Activated CD4-positive, alpha-beta memory T cell treated with anti-CD3 and anti-CD28 coated beads, Interleukin-2, amount 10 ng/mL, durations not matched to agents 7 days and 5 days (primary cell): ENCODE measurements at regions not wholly inside any gene's neighbourhood (a gene's known extent, or its start where the extent isn't known, plus 50 kb on each side); places are given as distances from the start of the nearest gene placed in this dataset.

Source experiments
- CTCF ChIA-PET: fragments of 350-600 bp; sonication (Branson Sonifier 250); formaldehyde crosslinking; loops from one replicate; lab custom pipeline; 2021; ENCODE audit warnings: antibody characterized with exemption, inconsistent platforms; lab: Charles Lee
- POLR2A ChIA-PET: fragments of 350-600 bp; sonication (Branson Sonifier 250); formaldehyde crosslinking; loops from one replicate; lab custom pipeline; 2021; ENCODE audit warnings: antibody characterized with exemption; lab: Charles Lee
- DNase-seq: peaks from one replicate; pipeline ENCODE4 v3.0.0-alpha.2; 2020
- H3K27ac Mint-ChIP-seq: one replicate; pipeline ENCODE4 v1.8.0; 2021; ENCODE audit warnings: mild to moderate bottlenecking, mixed read lengths
- H3K27me3 Mint-ChIP-seq: one replicate; pipeline ENCODE4 v1.8.0; 2021; ENCODE audit warnings: mixed read lengths
- H3K36me3 Mint-ChIP-seq: one replicate; pipeline ENCODE4 v1.8.0; 2021; ENCODE audit warnings: low read depth, mixed read lengths
- H3K4me1 Mint-ChIP-seq: one replicate; pipeline ENCODE4 v1.8.0; 2021; ENCODE audit warnings: mixed read lengths
- H3K4me3 Mint-ChIP-seq: one replicate; pipeline ENCODE4 v1.8.0; 2021; ENCODE audit warnings: mild to moderate bottlenecking, mixed read lengths
- H3K9me3 Mint-ChIP-seq: one replicate; pipeline ENCODE4 v1.8.0; 2021; ENCODE audit warnings: mixed read lengths

- ChIA-PET CTCF (interaction anchor here (1.2 to 1.3 kb wide), 2 partner anchors 10 to 13 kb away, joined by 3 read pairs; no protein-coding TSS in a partner anchor), POLR2A (no interaction called here)
- Mint-ChIP-seq H3K36me3 (no peaks in the 10 kb centered on the region), H3K4me3 (no peak overlapping the region), H3K27me3 (no peaks in the 10 kb centered on the region), H3K9me3 (no peaks in the 10 kb centered on the region), H3K27ac (no peak overlapping the region), H3K4me1 (no peaks in the 10 kb centered on the region)
- DNase-seq = no peak
Observed at GRCh38 chr4:170272959-170273358, 183.2 kb upstream of the AADAT start.

GRCh38 chr4:170271723-170272122 is 182.0 kb upstream of the AADAT start:
- H3K36me3 Mint-ChIP-seq = no peaks in the 10 kb centered on the region
- H3K27ac Mint-ChIP-seq = no peak overlapping the region
- no peak overlapping the region for H3K4me3 Mint-ChIP-seq
- H3K27me3 Mint-ChIP-seq = no peaks in the 10 kb centered on the region
- no peaks in the 10 kb centered on the region for H3K9me3 Mint-ChIP-seq
- no peaks in the 10 kb centered on the region for H3K4me1 Mint-ChIP-seq
- ChIA-PET CTCF (interaction anchor here (1.2 to 1.3 kb wide), 2 partner anchors 12 kb away, joined by 3 read pairs; no protein-coding TSS in a partner anchor), POLR2A (no interaction called here)
- DNase-seq = no peak

GRCh38 chr4:170270628-170271027 is 180.9 kb upstream of the AADAT start:
- Mint-ChIP-seq H3K4me3 (no peak overlapping the region), H3K27me3 (no peaks in the 10 kb centered on the region), H3K9me3 (no peaks in the 10 kb centered on the region), H3K4me1 (no peaks in the 10 kb centered on the region), H3K36me3 (no peaks in the 10 kb centered on the region), H3K27ac (no peak overlapping the region)
- CTCF ChIA-PET = interaction anchor here (1.8 kb wide), 1 partner anchor 10 kb away, joined by 9 read pairs; no protein-coding TSS in a partner anchor
- POLR2A ChIA-PET = no interaction called here
- DNase-seq = no peak

- H3K4me3 Mint-ChIP-seq = no peak overlapping the region
- ChIA-PET POLR2A (no interaction called here), CTCF (interaction anchor here (1.8 kb wide), 1 partner anchor 10 kb away, joined by 9 read pairs; no protein-coding TSS in a partner anchor)
- H3K4me1 Mint-ChIP-seq = no peaks in the 10 kb centered on the region
- H3K27me3 Mint-ChIP-seq = no peaks in the 10 kb centered on the region
- no peaks in the 10 kb centered on the region for H3K9me3 Mint-ChIP-seq
- DNase-seq = no peak
- H3K36me3 Mint-ChIP-seq = no peaks in the 10 kb centered on the region
- no peak overlapping the region for H3K27ac Mint-ChIP-seq
Observed at GRCh38 chr4:170269950-170270349, 180.2 kb upstream of the AADAT start.

- Mint-ChIP-seq H3K36me3 (no peaks in the 10 kb centered on the region), H3K4me1 (no peaks in the 10 kb centered on the region), H3K4me3 (no peak overlapping the region), H3K9me3 (no peaks in the 10 kb centered on the region), H3K27me3 (no peaks in the 10 kb centered on the region), H3K27ac (no peak overlapping the region)
- ChIA-PET CTCF (interaction anchor here (0.6 to 2.1 kb wide), 5 partner anchors 10 to 37 kb away, joined by 3 to 9 read pairs (median 3); no protein-coding TSS in a partner anchor), POLR2A (no interaction called here)
- peak; percentile 52 for DNase-seq
Observed at GRCh38 chr4:170259631-170260153, 169.9 kb upstream of the AADAT start.

GRCh38 chr4:170256807-170257206 is 167.1 kb upstream of the AADAT start:
- Mint-ChIP-seq H3K27me3 (no peaks in the 10 kb centered on the region), H3K27ac (no peak overlapping the region), H3K36me3 (no peaks in the 10 kb centered on the region), H3K4me1 (no peaks in the 10 kb centered on the region), H3K4me3 (no peak overlapping the region), H3K9me3 (no peaks in the 10 kb centered on the region)
- DNase-seq = no peak
- CTCF ChIA-PET = no interaction called here
- POLR2A ChIA-PET = no interaction called here

- CTCF ChIA-PET = no interaction called here
- no peak overlapping the region for H3K27ac Mint-ChIP-seq
- POLR2A ChIA-PET = no interaction called here
Observed at GRCh38 chr4:170248576-170248975, 158.8 kb upstream of the AADAT start.

GRCh38 chr4:170248029-170248428 is 158.3 kb upstream of the AADAT start:
- H3K9me3 Mint-ChIP-seq = no peaks in the 10 kb centered on the region
- no peak overlapping the region for H3K27ac Mint-ChIP-seq
- H3K4me1 Mint-ChIP-seq = no peaks in the 10 kb centered on the region
- ChIA-PET CTCF (no interaction called here), POLR2A (no interaction called here)
- H3K36me3 Mint-ChIP-seq = no peaks in the 10 kb centered on the region
- DNase-seq = no peak
- no peak overlapping the region for H3K4me3 Mint-ChIP-seq
- H3K27me3 Mint-ChIP-seq = no peaks in the 10 kb centered on the region

More at GRCh38 chr4:170248576-170248975, 158.8 kb upstream of the AADAT start:
- no peaks in the 10 kb centered on the region for H3K4me1 Mint-ChIP-seq
- H3K9me3 Mint-ChIP-seq = no peaks in the 10 kb centered on the region
- H3K4me3 Mint-ChIP-seq = no peak overlapping the region
- no peaks in the 10 kb centered on the region for H3K36me3 Mint-ChIP-seq
- DNase-seq = no peak
- H3K27me3 Mint-ChIP-seq = no peaks in the 10 kb centered on the region

GRCh38 chr4:170247596-170247995 is 157.8 kb upstream of the AADAT start:
- Mint-ChIP-seq H3K4me3 (no peak overlapping the region), H3K27me3 (no peaks in the 10 kb centered on the region), H3K27ac (no peak overlapping the region), H3K4me1 (no peaks in the 10 kb centered on the region), H3K36me3 (no peaks in the 10 kb centered on the region), H3K9me3 (no peaks in the 10 kb centered on the region)
- ChIA-PET CTCF (interaction anchor here (1.5 kb wide), 1 partner anchor 12 kb away, joined by 3 read pairs; no protein-coding TSS in a partner anchor), POLR2A (no interaction called here)
- no peak for DNase-seq

GRCh38 chr4:170243662-170244288 is 154.0 kb upstream of the AADAT start:
- no peaks in the 10 kb centered on the region for H3K4me1 Mint-ChIP-seq
- H3K27ac Mint-ChIP-seq = no peak overlapping the region
- H3K9me3 Mint-ChIP-seq = no peaks in the 10 kb centered on the region
- H3K36me3 Mint-ChIP-seq = no peaks in the 10 kb centered on the region
- ChIA-PET CTCF (no interaction called here), POLR2A (no interaction called here)
- H3K4me3 Mint-ChIP-seq = no peak overlapping the region
- H3K27me3 Mint-ChIP-seq = no peaks in the 10 kb centered on the region
- no peak for DNase-seq

GRCh38 chr4:170242471-170242870 is 152.7 kb upstream of the AADAT start:
- no peaks in the 10 kb centered on the region for H3K9me3 Mint-ChIP-seq
- no peak for DNase-seq
- no peak overlapping the region for H3K4me3 Mint-ChIP-seq
- no peaks in the 10 kb centered on the region for H3K27me3 Mint-ChIP-seq
- no peaks in the 10 kb centered on the region for H3K4me1 Mint-ChIP-seq
- ChIA-PET CTCF (interaction anchor here (1.2 kb wide), 1 partner anchor 16 kb away, joined by 3 read pairs; no protein-coding TSS in a partner anchor), POLR2A (no interaction called here)
- no peak overlapping the region for H3K27ac Mint-ChIP-seq
- H3K36me3 Mint-ChIP-seq = no peaks in the 10 kb centered on the region

- Mint-ChIP-seq H3K27me3 (no peaks in the 10 kb centered on the region), H3K4me3 (no peak overlapping the region), H3K27ac (no peak overlapping the region), H3K36me3 (no peaks in the 10 kb centered on the region), H3K4me1 (no peaks in the 10 kb centered on the region), H3K9me3 (no peaks in the 10 kb centered on the region)
- ChIA-PET POLR2A (no interaction called here), CTCF (no interaction called here)
- no peak for DNase-seq
Observed at GRCh38 chr4:170234800-170235199, 145.0 kb upstream of the AADAT start.

GRCh38 chr4:170231377-170231776 is 141.6 kb upstream of the AADAT start:
- no peak for DNase-seq
- no peaks in the 10 kb centered on the region for H3K27me3 Mint-ChIP-seq
- ChIA-PET CTCF (no interaction called here), POLR2A (no interaction called here)
- H3K36me3 Mint-ChIP-seq = no peaks in the 10 kb centered on the region
- H3K4me1 Mint-ChIP-seq = no peaks in the 10 kb centered on the region
- no peak overlapping the region for H3K4me3 Mint-ChIP-seq
- H3K27ac Mint-ChIP-seq = no peak overlapping the region
- no peaks in the 10 kb centered on the region for H3K9me3 Mint-ChIP-seq

GRCh38 chr4:170230242-170230641 is 140.5 kb upstream of the AADAT start:
- DNase-seq = no peak
- Mint-ChIP-seq H3K27ac (no peak overlapping the region), H3K9me3 (no peaks in the 10 kb centered on the region), H3K4me3 (no peak overlapping the region), H3K4me1 (no peaks in the 10 kb centered on the region), H3K36me3 (no peaks in the 10 kb centered on the region), H3K27me3 (no peaks in the 10 kb centered on the region)
- ChIA-PET CTCF (no interaction called here), POLR2A (no interaction called here)
